HG02885 (cell line): ENCODE measurements at regions not wholly inside any gene's neighbourhood (a gene's known extent, or its start where the extent isn't known, plus 50 kb on each side); places are given as distances from the start of the nearest gene placed in this dataset.
"Not testable (repeated sequence)": the region's sequence is repeated elsewhere in the genome, so short reads cannot be mapped to it uniquely, and the experiment has no call there.

Source experiments
- ATAC-seq: cut with Tn5 transposase; IDR thresholded peaks from one replicate; pipeline ENCODE4 v1.9.1; 2021; ENCODE audit warnings: mild to moderate bottlenecking; ENCODE audit not compliant: unreplicated experiment, poor library complexity

GRCh38 chr4:26226629-26227376 is 94.0 kb upstream of the RBPJ start:
- ATAC-seq = no peak

- ATAC-seq = no peak
Observed at GRCh38 chr4:26227601-26228229, 93.1 kb upstream of the RBPJ start.

GRCh38 chr4:26228883-26229282 is 91.9 kb upstream of the RBPJ start:
- ATAC-seq = no peak

- ATAC-seq = no peak
Observed at GRCh38 chr4:26229974-26230373, 90.8 kb upstream of the RBPJ start.

GRCh38 chr4:26233350-26233749 is 87.5 kb upstream of the RBPJ start:
- no peak for ATAC-seq

GRCh38 chr4:26235500-26235899 is 85.3 kb upstream of the RBPJ start:
- no peak for ATAC-seq

GRCh38 chr4:26237916-26238315 is 82.9 kb upstream of the RBPJ start:
- no peak for ATAC-seq

GRCh38 chr4:26238426-26238777 is 82.4 kb upstream of the RBPJ start:
- ATAC-seq = no peak

GRCh38 chr4:26238778-26239679 is 81.8 kb upstream of the RBPJ start:
- ATAC-seq = no peak

- no peak for ATAC-seq
Observed at GRCh38 chr4:26239801-26240200, 81.0 kb upstream of the RBPJ start.

- ATAC-seq = no peak
Observed at GRCh38 chr4:26241179-26241578, 79.6 kb upstream of the RBPJ start.

GRCh38 chr4:26242451-26242850 is 78.4 kb upstream of the RBPJ start:
- no peak for ATAC-seq

GRCh38 chr4:26244138-26244537 is 76.7 kb upstream of the RBPJ start:
- not testable (repeated sequence) for ATAC-seq

- no peak for ATAC-seq
Observed at GRCh38 chr4:26248647-26249046, 72.2 kb upstream of the RBPJ start.

GRCh38 chr4:26252349-26253025 is 68.3 kb upstream of the RBPJ start:
- ATAC-seq = no peak

- no peak for ATAC-seq
Observed at GRCh38 chr4:26253968-26254367, 66.8 kb upstream of the RBPJ start.

- ATAC-seq = no peak
Observed at GRCh38 chr4:26255989-26256388, 64.8 kb upstream of the RBPJ start.

GRCh38 chr4:26257444-26257843 is 63.4 kb upstream of the RBPJ start:
- not testable (repeated sequence) for ATAC-seq

- ATAC-seq = peak; percentile 89
Observed at GRCh38 chr4:26257850-26258249, 63.0 kb upstream of the RBPJ start.

GRCh38 chr4:26260571-26260970 is 60.2 kb upstream of the RBPJ start:
- ATAC-seq = no peak

- no peak for ATAC-seq
Observed at GRCh38 chr4:26261405-26261804, 59.4 kb upstream of the RBPJ start.
